GM18867 (cell line): ENCODE measurements at regions not wholly inside any gene's neighbourhood (a gene's known extent, or its start where the extent isn't known, plus 50 kb on each side); places are given as distances from the start of the nearest gene placed in this dataset.
"Not testable (repeated sequence)": the region's sequence is repeated elsewhere in the genome, so short reads cannot be mapped to it uniquely, and the experiment has no call there.

ENCODE experiments used
- ATAC-seq: cut with Tn5 transposase; IDR thresholded peaks from one replicate; pipeline ENCODE4 v1.9.1; 2021; ENCODE audit warnings: mild to moderate bottlenecking, moderate library complexity; ENCODE audit not compliant: unreplicated experiment

DNA sequence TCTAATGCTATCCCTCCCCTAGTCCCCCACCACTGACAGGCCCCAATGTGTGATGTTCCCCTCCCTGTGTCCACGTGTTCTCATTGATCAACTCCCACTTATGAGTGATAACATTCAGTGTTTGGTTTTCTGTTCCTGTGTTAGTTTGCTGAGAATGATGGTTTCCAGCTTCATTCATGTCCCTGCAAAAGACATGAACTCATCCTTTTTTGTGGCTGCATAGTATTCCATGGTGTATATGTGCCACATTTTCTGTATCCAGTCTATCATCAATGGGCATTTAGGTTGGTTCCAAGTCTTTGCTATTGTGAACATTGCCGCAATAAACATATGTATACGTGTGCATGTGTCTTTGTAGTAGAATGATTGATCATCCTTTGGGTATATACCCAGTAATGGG lies 153.1 kb downstream of the OR13H1 start:
- not testable (repeated sequence) for ATAC-seq

DNA sequence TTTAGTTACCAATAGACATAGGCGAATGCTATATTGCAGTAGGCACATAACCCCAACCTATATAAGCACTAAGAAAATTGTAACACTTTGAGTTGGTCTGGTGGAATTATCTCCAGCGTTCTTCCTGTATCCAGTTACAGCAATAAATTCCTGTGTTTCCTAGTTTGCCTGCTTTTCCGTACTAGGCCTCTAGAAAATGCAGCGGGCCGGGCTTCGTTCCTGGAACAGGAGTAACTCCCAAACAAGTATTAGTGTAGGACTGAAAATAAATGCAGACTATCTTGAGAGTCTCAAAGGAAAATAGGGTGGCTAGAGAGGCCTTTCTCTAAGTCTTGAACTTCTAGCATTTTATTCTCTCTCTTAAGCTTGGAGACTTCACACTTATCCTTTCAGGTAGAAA lies 159.8 kb downstream of the OR13H1 start:
- no peak for ATAC-seq

DNA sequence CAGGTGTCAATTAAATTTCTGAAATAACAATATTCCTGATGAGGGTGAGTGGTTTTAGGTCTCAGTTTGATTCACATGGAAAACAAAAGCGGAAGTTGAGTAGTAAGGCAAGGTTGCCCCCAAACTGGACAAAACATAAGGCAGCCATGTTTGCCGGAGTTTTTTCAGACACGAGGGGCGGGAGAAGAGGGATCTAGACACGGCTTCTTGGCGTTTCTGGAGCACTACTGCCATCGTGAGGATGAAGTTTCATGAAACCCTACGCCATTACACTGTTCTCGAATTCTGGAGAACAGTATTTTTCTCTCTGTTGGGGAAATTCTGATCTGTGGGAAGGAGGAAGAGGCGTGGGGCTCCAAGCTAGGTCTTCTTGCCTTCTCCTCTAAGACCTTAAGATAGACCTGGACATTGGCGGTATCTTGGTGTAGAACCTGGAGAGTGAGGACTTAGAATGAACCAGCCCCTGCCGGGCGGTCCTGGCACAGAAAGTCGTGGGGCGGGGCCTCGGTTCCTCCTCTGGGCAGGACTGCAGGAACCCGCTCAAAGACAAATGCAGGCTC lies 160.3 kb downstream of the OR13H1 start:
- ATAC-seq: peak; percentile 78

DNA sequence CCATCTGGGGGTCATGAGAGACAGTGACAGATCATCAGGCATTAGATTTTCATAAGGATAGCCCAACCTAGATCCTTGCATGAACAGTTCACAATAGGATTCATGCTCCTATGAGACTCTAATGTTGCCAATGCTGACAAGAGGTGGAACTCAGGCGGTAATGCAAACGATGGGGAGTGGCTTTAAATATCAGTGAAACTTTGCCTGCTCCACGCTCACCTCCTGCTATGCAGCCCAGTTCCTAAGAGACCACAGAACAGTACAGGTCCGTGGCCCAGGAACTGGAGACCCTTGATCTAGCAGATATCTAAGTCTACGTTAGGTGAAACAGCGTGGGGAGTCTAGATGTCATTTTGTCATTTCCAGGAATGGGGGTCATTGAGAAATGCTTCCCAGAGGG lies 165.7 kb downstream of the OR13H1 start:
- ATAC-seq: no peak

DNA sequence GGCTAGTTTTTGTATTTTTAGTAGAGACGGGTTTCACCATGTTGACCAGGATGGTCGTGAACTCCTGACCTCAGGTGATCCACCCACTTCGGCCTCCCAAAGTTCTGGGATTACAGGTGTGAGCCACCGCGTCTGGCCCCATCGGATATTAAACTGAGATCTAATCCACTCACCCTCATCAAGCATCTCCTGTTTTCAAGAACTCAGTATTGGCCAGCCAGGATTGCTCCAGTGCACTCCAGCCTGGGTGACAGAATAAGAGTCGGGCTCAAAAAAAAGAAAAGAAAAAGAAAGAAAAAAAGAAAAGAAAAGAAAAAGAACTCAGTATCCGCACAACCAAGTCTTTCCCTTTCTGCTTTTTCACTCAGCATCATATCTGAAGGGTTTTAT lies 167.6 kb downstream of the OR13H1 start:
- ATAC-seq: no peak

DNA sequence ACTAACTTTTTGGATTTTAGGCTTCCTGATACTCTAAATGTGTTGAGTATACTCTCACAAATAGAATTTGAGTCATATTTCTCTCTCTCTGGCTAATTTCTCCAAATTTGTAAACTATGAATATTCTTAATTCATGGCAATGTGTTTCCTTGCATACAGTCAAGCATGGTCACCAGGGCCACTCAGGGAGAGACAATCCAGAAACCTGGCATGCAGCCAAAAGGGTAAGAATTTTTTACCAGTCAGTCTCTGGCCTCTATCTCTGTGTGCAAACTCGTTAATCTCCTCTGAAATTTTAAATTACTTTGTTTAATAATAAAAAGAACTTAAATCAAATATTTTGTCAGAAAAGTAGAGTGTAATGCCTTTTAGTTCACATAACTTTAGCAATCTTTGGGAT lies 179.8 kb downstream of the OR13H1 start:
- no peak for ATAC-seq

DNA sequence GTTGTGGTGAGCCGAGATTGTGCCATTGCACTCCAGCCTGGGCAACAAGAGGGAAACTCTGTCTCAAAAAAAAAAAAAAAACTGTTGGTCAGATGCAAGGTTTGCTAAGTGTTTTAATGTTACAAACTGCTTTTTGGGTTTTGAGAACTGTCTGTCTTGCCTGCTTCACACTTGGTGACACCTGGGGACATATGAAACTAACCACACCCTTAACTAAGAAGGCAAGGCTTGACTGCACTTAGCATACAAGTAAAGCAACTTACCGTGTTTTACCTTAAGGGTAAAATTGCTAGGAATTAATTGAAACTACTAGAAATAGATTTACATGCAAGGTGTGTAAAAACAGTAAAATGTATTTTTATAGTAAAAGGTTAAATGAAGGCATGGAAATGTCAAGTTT lies 180.4 kb downstream of the OR13H1 start:
- no peak for ATAC-seq

DNA sequence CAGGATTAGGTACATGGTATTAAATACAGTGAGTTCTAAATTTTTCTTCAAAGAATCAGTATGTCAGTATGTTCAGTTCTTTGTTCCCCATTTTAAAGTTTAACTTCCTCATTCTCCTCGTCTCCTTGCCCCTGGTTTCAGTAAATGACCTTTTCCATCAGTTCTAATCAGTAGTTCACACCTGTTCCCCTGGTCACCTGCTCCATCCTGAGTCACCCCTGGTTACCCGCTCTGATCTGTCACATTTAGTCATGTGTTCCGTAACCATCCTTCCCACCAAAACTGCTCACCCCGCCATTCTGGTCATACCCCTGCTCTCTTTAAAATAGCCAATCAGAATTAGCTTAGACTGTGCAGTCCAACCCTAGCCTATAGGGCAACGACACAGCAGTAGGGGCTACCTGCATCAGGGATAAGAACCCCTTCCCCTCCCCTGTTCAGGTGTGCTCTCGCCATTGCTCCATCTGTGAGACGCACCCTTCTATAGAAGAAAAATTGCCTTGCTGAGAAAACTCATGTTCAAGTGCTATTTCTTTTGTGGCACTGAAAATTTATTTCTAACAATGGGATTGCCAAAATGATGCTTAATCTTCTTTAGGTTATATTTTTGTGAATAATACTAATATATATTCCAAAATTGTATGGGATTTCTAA lies 181.3 kb downstream of the OR13H1 start:
- no peak for ATAC-seq

DNA sequence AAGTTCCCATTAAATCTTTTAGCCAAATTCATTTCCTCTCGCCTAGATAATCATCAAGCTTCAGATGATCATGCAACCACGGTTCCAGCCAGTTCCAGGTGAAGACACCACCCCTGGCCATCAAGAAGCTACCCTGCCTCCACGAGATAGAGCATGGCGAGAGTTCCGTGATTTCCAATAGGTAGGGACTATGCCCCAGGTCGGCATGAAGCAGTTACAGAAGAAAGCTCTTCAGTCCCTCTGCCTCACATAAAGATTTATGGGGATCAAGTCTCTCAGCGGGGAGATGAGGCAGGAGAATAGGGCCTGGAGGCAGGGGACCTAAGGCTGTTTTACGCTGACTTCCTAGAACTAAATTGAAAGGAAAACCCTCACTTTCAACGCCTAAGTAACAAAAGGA lies 183.9 kb downstream of the OR13H1 start:
- no peak for ATAC-seq

DNA sequence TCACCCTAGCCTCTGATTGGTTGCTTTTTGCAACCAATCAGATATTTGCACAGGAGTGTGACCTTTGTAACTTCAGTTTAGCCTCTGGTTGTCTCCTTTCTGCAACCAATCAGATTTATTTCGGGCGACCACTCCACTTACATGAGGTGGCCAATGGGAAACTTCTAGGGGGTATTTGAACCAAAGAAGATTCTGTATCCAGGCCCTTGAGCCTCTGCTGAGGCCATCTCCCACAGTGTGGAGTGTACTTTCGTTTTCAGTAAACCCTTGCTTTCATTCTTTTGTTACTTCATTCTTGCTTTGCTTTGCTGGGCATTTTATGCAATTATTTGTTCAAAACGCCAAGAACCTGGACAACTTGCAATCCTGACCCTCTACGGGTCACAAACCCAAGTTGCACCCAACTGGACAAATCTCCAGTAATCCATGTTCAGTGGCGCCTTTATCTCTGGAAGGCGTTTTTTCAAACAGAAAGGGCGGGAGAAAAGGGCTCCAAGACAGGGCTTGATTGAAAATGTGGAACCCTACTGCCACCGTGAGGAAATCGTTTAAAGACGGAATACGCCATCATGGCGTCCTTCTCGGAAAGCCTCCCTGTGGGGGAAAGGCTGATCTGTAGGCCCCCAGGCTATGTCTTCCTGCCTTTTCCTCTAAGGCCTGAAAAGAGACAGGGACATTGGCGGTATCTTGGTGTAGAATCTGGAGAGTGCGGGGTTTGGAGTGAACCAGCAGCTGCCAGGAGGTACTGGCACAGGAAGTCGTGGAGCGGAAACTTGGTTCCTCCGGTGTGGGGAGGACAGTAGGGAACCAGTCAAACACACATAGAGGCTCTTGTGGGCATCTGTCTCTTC lies 184.6 kb downstream of the OR13H1 start:
- ATAC-seq: peak; percentile 73

DNA sequence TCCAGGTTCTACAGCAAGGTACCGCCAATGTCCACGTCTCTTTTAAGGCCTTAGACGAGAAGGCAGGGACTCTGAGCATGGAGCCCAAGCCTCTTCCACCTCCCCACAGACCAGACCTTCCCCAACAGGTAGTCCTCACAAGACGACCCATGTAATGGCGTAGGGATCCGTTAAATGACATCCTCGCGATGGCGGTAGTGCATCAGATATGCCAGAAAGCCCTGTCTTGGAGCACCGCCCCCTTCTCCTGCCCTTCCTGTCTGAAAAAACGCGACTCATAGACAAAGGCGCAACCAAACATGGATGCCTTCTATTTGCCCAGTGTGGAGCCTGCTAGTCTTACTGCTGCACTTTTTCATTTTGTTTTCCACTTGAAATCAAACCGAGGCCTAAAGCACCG lies 185.4 kb downstream of the OR13H1 start:
- ATAC-seq: no peak

DNA sequence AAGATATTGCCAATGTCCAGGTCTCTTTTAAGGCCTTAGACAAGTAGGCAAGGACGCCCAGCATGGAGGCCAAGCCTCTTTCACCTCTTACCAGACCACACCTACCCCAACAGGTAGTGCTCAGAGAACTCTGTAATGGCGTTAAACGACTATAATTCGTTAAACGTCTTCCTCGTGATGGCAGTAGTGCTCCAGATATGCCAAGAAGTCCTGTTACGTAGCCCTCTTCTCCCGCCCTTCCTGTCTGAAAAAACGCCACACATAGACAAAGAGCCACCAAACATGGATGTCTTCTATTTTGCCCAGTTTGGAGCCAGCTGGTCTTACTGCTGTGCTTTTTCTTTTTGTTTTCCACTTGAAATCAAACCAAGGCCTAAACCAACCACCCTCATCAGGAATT lies 190.7 kb downstream of the OR13H1 start:
- ATAC-seq: peak; percentile 78

DNA sequence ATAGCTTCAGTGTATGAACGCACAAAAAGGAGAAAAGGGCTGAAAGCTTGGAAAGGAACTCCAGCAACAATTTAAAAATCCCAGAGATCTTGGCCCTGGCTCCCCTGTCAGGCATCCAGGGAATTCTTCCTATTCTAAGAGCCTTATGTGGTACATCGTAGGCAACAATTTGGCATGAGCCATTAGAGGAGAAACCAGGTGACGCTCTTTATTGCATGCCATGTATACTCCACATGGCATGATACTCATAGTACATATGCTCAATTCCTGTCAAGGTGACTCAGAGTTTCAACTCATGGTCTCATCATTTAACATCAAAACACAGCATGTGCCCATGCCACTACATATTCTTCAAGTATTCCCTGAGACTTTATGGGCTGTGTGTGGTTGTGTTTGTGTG lies 191.3 kb downstream of the OR13H1 start:
- no peak for ATAC-seq

DNA sequence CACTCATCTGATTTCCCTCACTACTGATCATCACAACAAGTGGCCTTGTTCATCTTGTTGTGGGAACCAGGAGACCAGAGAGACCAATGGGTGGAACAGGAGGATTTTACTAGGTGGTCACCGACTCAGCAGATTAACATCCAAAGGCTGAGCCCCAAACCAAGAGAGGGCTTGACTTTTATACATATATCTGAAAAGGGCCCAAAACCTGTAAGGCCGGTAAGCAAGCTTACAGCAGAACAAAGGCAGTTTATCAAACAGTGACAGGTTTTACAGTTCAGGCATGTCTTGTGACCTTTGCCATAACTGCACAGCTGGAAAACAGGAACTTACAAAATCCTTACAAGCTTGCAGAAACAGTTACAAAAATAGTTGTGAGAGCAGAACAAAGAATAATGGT lies 195.9 kb downstream of the OR13H1 start:
- no peak for ATAC-seq

DNA sequence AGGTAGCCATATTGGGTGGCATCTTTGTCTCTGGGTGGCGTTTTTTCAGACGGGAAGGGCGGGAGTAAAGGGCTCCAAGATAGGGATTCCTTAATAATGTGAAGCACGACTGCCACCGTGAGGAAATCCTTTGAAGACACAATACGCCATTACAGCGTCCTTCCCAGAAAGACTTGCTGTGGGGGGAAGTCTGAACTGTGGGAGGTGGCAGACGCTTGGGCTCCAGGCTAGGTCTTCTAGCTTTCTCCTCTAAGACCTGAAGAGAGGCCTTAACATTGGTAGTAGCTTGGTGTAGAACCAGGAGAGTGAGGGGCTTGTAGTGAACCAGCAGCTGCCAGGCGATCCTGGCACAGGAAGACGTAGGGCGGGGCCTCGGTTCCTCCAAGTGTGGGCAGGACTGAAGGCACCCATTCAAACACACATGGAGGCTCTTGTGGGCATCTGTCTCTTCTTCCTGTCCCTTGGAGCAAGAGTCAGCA lies 197.3 kb downstream of the OR13H1 start:
- ATAC-seq: peak; percentile 40

DNA sequence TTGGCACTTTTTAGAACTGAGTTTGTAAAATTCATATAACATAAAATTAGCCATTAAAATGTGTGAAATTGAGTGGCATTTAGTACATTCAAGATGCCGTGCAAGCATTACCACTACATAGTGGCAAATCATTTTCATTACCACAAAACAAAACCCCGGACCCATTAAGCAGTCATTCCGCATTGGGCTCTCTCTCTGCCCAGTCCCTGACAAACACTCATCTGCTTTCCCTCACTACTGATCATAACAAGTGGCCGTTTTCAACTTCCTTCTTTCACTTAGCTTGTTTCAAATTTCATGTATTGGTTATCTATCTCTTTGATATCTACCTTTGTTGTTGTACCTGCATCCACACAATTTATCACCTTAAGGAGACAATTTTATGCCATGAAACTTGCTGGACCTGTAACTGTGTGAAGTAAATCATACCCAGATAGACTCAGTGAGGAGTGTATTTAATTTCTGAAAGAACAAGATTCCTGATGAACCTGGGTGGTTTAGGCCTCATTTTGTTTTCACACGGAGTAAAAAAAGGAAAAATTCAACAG lies 202.1 kb downstream of the OR13H1 start:
- ATAC-seq: peak; percentile 32

DNA sequence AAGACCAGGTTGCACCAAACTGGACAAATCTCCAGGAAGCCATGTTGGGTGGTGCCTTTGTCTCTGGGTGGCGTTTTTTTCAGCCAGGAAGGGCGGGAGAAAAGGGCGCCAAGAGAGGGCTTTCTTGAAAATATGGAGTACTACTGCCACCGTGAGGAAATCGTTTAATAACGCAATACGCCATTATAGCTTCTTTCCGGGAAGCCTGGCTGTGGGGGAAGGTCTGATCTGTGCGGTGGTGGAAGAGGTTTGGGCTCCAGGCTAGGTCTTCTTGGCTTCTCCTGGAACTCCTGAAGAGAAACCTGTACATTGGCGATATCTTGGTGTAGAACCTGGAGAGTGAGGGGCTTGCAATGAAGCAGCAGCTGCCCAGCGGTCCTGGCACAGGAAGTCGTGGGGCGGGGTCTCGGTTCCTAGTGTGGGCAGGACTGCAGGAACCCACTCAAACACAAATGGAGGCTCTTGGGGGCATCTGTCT lies 202.7 kb downstream of the OR13H1 start:
- ATAC-seq: peak; percentile 60

DNA sequence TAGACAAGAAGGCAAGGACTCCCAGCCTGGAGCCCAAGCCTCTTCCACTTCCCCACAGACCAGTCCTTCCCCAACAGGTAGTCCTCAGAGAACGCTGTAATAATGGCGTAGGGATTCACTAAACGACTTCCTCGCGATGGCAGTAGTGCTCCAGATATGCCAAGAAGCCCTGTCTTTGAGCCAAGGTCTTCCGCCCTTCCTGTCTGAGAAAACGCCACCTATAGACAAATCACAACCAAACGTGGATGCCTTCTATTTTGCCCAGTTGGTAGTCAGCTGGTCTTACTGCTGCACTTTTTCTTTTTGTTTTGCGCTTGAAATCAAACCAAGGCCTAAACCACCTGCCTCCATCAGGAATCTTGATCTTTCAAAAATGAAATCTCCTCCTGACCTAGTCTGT lies 203.3 kb downstream of the OR13H1 start:
- ATAC-seq: peak; percentile 59

DNA sequence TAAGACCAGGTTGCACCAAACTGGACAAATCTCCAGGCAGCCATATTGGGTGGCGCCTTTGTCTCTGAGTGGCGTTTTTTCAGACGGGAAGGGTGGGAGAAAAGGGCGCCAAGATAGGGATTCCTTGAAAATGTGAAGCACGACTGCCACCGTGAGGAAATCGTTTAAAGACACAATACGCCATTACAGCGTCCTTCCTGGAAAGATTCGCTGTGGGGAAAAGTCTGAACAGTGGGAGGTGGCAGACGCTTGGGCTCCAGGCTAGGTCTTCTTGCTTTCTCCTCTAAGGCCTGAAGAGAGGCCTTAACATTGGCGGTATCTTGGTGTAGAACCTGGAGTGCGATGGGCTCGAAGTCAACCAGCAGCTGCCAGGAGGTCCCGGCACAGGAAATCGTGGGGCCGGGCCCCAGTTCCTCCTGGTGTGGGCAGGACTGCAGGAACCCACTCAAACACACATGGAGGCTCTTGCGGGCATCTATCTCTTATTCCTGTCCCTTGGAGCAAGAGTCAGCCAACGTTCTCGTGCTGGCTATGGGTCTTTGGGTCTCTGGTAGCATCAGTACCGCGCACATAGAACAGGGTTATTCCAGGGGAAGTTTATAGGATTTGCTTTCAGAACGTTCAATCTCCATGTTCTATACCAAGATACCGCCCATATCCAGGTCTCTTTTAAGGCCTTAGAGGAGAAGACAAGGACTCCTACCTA lies 208.8 kb downstream of the OR13H1 start:
- ATAC-seq: peak; percentile 62

DNA sequence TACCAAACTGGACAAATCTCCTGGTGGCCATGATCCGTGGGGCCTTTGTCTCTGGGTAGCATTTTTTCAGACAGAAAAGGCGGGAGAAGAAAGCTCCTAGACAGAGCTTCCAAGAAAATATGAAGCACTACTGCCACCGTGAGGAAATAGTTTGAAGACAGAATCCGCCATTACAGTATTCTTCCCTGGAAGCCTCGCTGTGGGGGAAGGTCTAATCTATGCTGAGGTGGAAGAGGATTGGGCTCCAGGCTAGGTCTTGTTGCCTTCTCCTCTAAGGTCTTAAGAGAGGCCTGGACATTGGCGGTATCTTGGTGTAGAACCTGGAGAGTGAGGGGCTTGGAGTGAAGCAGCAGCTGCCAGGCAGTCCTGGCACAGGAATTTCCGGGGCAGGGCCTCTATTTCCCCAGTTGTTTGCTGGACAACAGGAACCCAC lies 218.9 kb downstream of the OR13H1 start:
- ATAC-seq: peak; percentile 60

DNA sequence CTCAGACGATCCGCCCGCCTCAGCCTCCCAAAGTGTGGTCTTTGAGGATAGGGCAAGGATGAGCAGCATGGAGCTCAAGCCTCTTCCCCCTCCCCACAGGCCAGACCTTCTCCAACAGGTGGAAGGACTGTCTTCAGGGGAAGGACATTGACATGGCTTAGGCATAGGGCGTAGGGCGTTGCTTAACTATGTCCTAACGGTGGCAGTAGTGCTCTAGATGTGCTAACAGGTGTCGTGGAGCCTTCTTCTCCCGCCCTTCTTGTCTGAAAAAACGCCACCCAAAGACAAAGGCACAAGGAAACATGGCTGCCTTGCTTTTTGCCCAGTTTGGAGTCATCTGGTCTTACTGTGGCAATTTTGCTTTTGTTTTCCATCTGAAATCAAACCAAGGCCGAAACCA lies 219.8 kb downstream of the OR13H1 start:
- peak; percentile 77 for ATAC-seq
